Caco-2 (cell line): ENCODE measurements at regions not wholly inside any gene's neighbourhood (a gene's known extent, or its start where the extent isn't known, plus 50 kb on each side); places are given as distances from the start of the nearest gene placed in this dataset.

Experiments
- BruUV-seq: library from RNA; stranded (reverse); fragments of 400-500 nt; replicated peaks from 2 replicates; lab custom pipeline; 2021; lab: Mats Ljungman, UMichigan
- CTCF ChIA-PET: fragments of 300-600 bp; sonication (Branson Sonifier 250); formaldehyde crosslinking; loops from one replicate; lab custom pipeline; 2022; ENCODE audit warnings: antibody characterized with exemption; lab: Charles Lee
- POLR2A ChIA-PET: fragments of 300-600 bp; sonication (Branson Sonifier 250); formaldehyde crosslinking; loops from one replicate; lab custom pipeline; 2022; ENCODE audit warnings: antibody characterized with exemption; lab: Charles Lee
- DNase-seq, 2 experiments: peaks; one replicate each; pipeline versions ENCODE4 v3.0.0 to v3.0.0-alpha.2; 2020 to 2022
- H3K27me3 ChIP-seq: replicated peaks from 2 replicates; pipeline ENCODE4 v1.6.0; 2011; ENCODE audit warnings: low read length; ENCODE audit not compliant: control insufficient read depth, insufficient read depth
- H3K36me3 ChIP-seq: 2 replicates; pipeline ENCODE4 v1.5.1; 2011; ENCODE audit warnings: low read length; ENCODE audit not compliant: control insufficient read depth, insufficient read depth
- H3K4me1 ChIP-seq: fragments of 250-450 bp; sonication (Bioruptor Pico); 2 replicates; pipeline ENCODE4 v1.5.1; 2020; ENCODE audit warnings: mild to moderate bottlenecking
- H3K4me3 ChIP-seq: 2 replicates; pipeline ENCODE4 v1.5.1; 2011; ENCODE audit warnings: low read depth, mild to moderate bottlenecking, control low read depth, low read length
- H3K9me3 ChIP-seq: fragments of 250-450 bp; sonication (Bioruptor Pico); 2 replicates; pipeline ENCODE4 v1.5.1; 2020; ENCODE audit warnings: mild to moderate bottlenecking, moderate library complexity
- H3K27ac Mint-ChIP-seq: one replicate; pipeline ENCODE4 v1.8.0; 2022; ENCODE audit warnings: mixed read lengths; ENCODE audit not compliant: unreplicated experiment
- H3K27me3 Mint-ChIP-seq: one replicate; pipeline ENCODE4 v1.8.0; 2022; ENCODE audit warnings: mixed read lengths; ENCODE audit not compliant: insufficient read depth, unreplicated experiment
- H3K36me3 Mint-ChIP-seq: one replicate; pipeline ENCODE4 v1.8.0; 2022; ENCODE audit warnings: mild to moderate bottlenecking, mixed read lengths; ENCODE audit not compliant: insufficient read depth, unreplicated experiment
- H3K4me1 Mint-ChIP-seq: one replicate; pipeline ENCODE4 v1.8.0; 2022; ENCODE audit warnings: low read depth, mixed read lengths; ENCODE audit not compliant: unreplicated experiment
- H3K4me3 Mint-ChIP-seq: one replicate; pipeline ENCODE4 v1.8.0; 2022; ENCODE audit warnings: mild to moderate bottlenecking, moderate library complexity, mixed read lengths; ENCODE audit not compliant: unreplicated experiment
- H3K9me3 Mint-ChIP-seq: one replicate; pipeline ENCODE4 v1.8.0; 2022; ENCODE audit warnings: mixed read lengths; ENCODE audit not compliant: unreplicated experiment
- CTCF ChIP-seq, 2 experiments: fragments of 200-600 bp in 1 of 2; IDR thresholded peaks; 1 replicate in 1 of 2; 2 replicates in 1 of 2; pipeline versions ENCODE4 v1.5.1 to v1.8.0; 2011 to 2022; ENCODE audit warnings: antibody characterized with exemption in 1 of 2, control low read depth in 1 of 2, inconsistent platforms in 1 of 2, low read depth in 1 of 2, low read length in 1 of 2, mild to moderate bottlenecking in 1 of 2, moderate library complexity in 1 of 2; ENCODE audit not compliant: insufficient read depth in 1 of 2, severe bottlenecking in 1 of 2, unreplicated experiment in 1 of 2
- intact Hi-C: fragments of 100-400 bp; cut with micrococcal nuclease; formaldehyde crosslinking; loops from one replicate; pipeline ENCODE4 v1.10.0; 2022; ENCODE audit not compliant: unreplicated experiment

- peaks cover 9% of the 10 kb centered on the region for H3K9me3 Mint-ChIP-seq
- H3K27ac Mint-ChIP-seq, result no peak overlapping the region
- no peaks in the 10 kb centered on the region for H3K36me3 Mint-ChIP-seq
- no peak for TF ChIP-seq CTCF (IDR thresholded peaks at IDR 0.05; ENCODE audit: insufficient read depth in 1 of 2, low read depth in 1 of 2, low read length in 1 of 2, severe bottlenecking in 1 of 2, unreplicated experiment in 1 of 2)
- H3K4me1 ChIP-seq, result no peaks in the 10 kb centered on the region
- no peaks in the 10 kb centered on the region for H3K27me3 Mint-ChIP-seq
- ChIA-PET CTCF (no interaction called here), POLR2A (no interaction called here)
- H3K4me3 ChIP-seq, result no peak overlapping the region
- H3K4me1 Mint-ChIP-seq, result no peaks in the 10 kb centered on the region
- no peak overlapping the region for H3K4me3 Mint-ChIP-seq
- H3K27me3 ChIP-seq, result no peaks in the 10 kb centered on the region
- no peaks in the 10 kb centered on the region for H3K36me3 ChIP-seq
- no peak for DNase-seq
- no peaks in the 10 kb centered on the region; the same call in 1 of the 2 replicates for H3K9me3 ChIP-seq
- no TSS peak for BruUV-seq
- intact Hi-C loops, result no loop called here
Measured at GRCh38 chr14:53491256-53491883, 338.2 kb upstream of the DDHD1 start.

- Histone ChIP-seq H3K4me3 (no peak overlapping the region), H3K9me3 (peaks cover 15% of the 10 kb centered on the region), H3K36me3 (no peaks in the 10 kb centered on the region; the same call in 1 of the 2 replicates), H3K4me1 (no peaks in the 10 kb centered on the region), H3K27me3 (no peaks in the 10 kb centered on the region)
- no TSS peak for BruUV-seq
- Mint-ChIP-seq H3K4me1 (peaks cover 13% of the 10 kb centered on the region), H3K36me3 (no peaks in the 10 kb centered on the region), H3K4me3 (no peak overlapping the region), H3K27me3 (no peaks in the 10 kb centered on the region), H3K9me3 (peaks cover 28% of the 10 kb centered on the region), H3K27ac (no peak overlapping the region)
- ChIA-PET POLR2A (no interaction called here), CTCF (no interaction called here)
- TF ChIP-seq CTCF (IDR thresholded peaks at IDR 0.05; ENCODE audit: insufficient read depth in 1 of 2, low read depth in 1 of 2, low read length in 1 of 2, severe bottlenecking in 1 of 2, unreplicated experiment in 1 of 2), result no peak
- intact Hi-C loops, result no loop called here
- DNase-seq, result no peak
Measured at GRCh38 chr14:53478174-53478573, 325.1 kb upstream of the DDHD1 start.

GRCh38 chr14:53473480-53473879, 320.4 kb upstream of the DDHD1 start:
- Mint-ChIP-seq H3K27ac (no peak overlapping the region), H3K9me3 (no peaks in the 10 kb centered on the region), H3K4me3 (no peak overlapping the region), H3K36me3 (no peaks in the 10 kb centered on the region), H3K27me3 (no peaks in the 10 kb centered on the region), H3K4me1 (peaks cover 9% of the 10 kb centered on the region)
- Histone ChIP-seq H3K4me3 (no peak overlapping the region), H3K4me1 (no peaks in the 10 kb centered on the region), H3K36me3 (no peaks in the 10 kb centered on the region), H3K9me3 (no peaks in the 10 kb centered on the region), H3K27me3 (no peaks in the 10 kb centered on the region)
- ChIA-PET CTCF (no interaction called here), POLR2A (no interaction called here)
- no peak for TF ChIP-seq CTCF (IDR thresholded peaks at IDR 0.05; ENCODE audit: insufficient read depth in 1 of 2, low read depth in 1 of 2, low read length in 1 of 2, severe bottlenecking in 1 of 2, unreplicated experiment in 1 of 2)
- intact Hi-C loops, result no loop called here
- no TSS peak for BruUV-seq
- no peak for DNase-seq
